HEK293 (cell line): ENCODE measurements at regions not wholly inside any gene's neighbourhood (a gene's known extent, or its start where the extent isn't known, plus 50 kb on each side); places are given as distances from the start of the nearest gene placed in this dataset.

Source experiments
- PATZ1 ChIP-seq: fragments of 450-650 bp; formaldehyde crosslinking; IDR thresholded peaks from 2 replicates; pipeline ENCODE4 v1.5.1; 2016; ENCODE audit warnings: missing biosample characterization, missing genetic modification characterization
- SP2 ChIP-seq: fragments of 450-650 bp; formaldehyde crosslinking; IDR thresholded peaks from 2 replicates; pipeline ENCODE4 v1.5.1; 2016; ENCODE audit warnings: missing biosample characterization, missing genetic modification characterization
- TCF7L2 ChIP-seq: IDR thresholded peaks from 2 replicates; pipeline ENCODE4 v1.6.1; 2011; ENCODE audit warnings: low read depth, mild to moderate bottlenecking, inconsistent platforms, low read length, moderate library complexity, borderline replicate concordance
- YY1 ChIP-seq: fragments of 450-650 bp; formaldehyde crosslinking; IDR thresholded peaks from 2 replicates; pipeline ENCODE4 v1.5.1; 2018; ENCODE audit warnings: missing biosample characterization, missing genetic modification characterization
- ZBTB11 ChIP-seq: fragments of 450-650 bp; formaldehyde crosslinking; conservative IDR thresholded peaks from 2 replicates; pipeline ENCODE4 v1.5.1; 2016; ENCODE audit warnings: low read depth, missing biosample characterization, missing genetic modification characterization
- ZBTB21 ChIP-seq: fragments of 450-650 bp; formaldehyde crosslinking; IDR thresholded peaks from 2 replicates; pipeline ENCODE4 v1.5.1; 2017; ENCODE audit warnings: missing biosample characterization, missing genetic modification characterization
- ZFP3 ChIP-seq: fragments of 450-650 bp; formaldehyde crosslinking; IDR thresholded peaks from 2 replicates; pipeline ENCODE4 v1.5.1; 2016; ENCODE audit warnings: low read depth, missing biosample characterization, missing genetic modification characterization
- ZFP69B ChIP-seq: fragments of 450-650 bp; formaldehyde crosslinking; IDR thresholded peaks from 2 replicates; pipeline ENCODE4 v1.5.1; 2016; ENCODE audit warnings: missing biosample characterization, missing genetic modification characterization
- ZNF239 ChIP-seq: fragments of 450-650 bp; formaldehyde crosslinking; IDR thresholded peaks from 2 replicates; pipeline ENCODE4 v1.5.1; 2016; ENCODE audit warnings: missing biosample characterization, missing genetic modification characterization
- ZNF24 ChIP-seq: fragments of 450-650 bp; formaldehyde crosslinking; IDR thresholded peaks from 2 replicates; pipeline ENCODE4 v1.5.1; 2016; ENCODE audit warnings: missing biosample characterization, missing genetic modification characterization
- ZNF292 ChIP-seq: fragments of 450-650 bp; formaldehyde crosslinking; IDR thresholded peaks from 2 replicates; pipeline ENCODE4 v1.5.1; 2016; ENCODE audit warnings: low read depth, missing biosample characterization, missing genetic modification characterization, borderline replicate concordance
- ZNF394 ChIP-seq: fragments of 450-650 bp; formaldehyde crosslinking; IDR thresholded peaks from 2 replicates; pipeline ENCODE4 v1.5.1; 2016; ENCODE audit warnings: missing biosample characterization, missing genetic modification characterization, mild to moderate bottlenecking, moderate library complexity, borderline replicate concordance
- ZNF561 ChIP-seq: fragments of 450-650 bp; IDR thresholded peaks from 2 replicates; pipeline ENCODE4 v1.5.1; 2018; ENCODE audit warnings: missing biosample characterization, missing genetic modification characterization, borderline replicate concordance
- TF ChIP-seq, protein P1 (sequence below): fragments of 450-650 bp; formaldehyde crosslinking; IDR thresholded peaks from 2 replicates; pipeline ENCODE4 v1.5.1; 2016; ENCODE audit warnings: missing biosample characterization, missing genetic modification characterization

DNA sequence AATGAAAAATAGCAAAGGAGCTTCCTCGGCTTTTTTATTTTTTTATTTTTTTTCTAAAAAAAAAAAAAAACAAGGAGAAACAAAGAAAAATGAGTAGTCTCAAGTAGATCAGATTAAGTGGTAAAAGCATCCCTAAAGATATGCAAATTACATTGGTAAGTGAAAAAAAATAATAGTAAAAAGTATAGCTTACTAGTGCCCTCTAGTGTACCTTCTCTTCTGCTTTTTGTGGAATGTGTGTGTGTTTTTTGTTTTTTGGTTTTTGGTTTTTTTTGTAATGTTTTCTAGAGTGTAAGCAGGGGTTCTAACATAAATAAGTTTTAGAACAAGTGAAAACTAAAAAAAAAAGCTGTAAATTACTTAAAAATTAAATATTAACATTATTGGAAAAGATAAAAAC lies 1062.0 kb downstream of the HACE1 start:
- TF ChIP-seq TCF7L2 (no peak), ZNF561 (tag by site-specific recombination) (no peak), ZFP3 (tag by site-specific recombination) (no peak), ZBTB21 (tag by site-specific recombination) (no peak), PATZ1 (tag by site-specific recombination) (no peak), ZNF24 (tag by site-specific recombination) (no peak), ZNF292 (tag by site-specific recombination) (no peak), ZNF394 (tag by site-specific recombination) (no peak), ZNF239 (tag by site-specific recombination) (no peak), SP2 (tag by site-specific recombination) (no peak), ZFP69B (no peak), YY1 (tag by site-specific recombination) (no peak), ZBTB11 (no peak)
- TF ChIP-seq, protein P1, sequence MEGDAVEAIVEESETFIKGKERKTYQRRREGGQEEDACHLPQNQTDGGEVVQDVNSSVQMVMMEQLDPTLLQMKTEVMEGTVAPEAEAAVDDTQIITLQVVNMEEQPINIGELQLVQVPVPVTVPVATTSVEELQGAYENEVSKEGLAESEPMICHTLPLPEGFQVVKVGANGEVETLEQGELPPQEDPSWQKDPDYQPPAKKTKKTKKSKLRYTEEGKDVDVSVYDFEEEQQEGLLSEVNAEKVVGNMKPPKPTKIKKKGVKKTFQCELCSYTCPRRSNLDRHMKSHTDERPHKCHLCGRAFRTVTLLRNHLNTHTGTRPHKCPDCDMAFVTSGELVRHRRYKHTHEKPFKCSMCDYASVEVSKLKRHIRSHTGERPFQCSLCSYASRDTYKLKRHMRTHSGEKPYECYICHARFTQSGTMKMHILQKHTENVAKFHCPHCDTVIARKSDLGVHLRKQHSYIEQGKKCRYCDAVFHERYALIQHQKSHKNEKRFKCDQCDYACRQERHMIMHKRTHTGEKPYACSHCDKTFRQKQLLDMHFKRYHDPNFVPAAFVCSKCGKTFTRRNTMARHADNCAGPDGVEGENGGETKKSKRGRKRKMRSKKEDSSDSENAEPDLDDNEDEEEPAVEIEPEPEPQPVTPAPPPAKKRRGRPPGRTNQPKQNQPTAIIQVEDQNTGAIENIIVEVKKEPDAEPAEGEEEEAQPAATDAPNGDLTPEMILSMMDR (tag by site-specific recombination): no peak
